ENCODE measurements at regions not wholly inside any gene's neighbourhood (a gene's known extent, or its start where the extent isn't known, plus 50 kb on each side); places are given as distances from the start of the nearest gene placed in this dataset.

- H3K27ac Mint-ChIP-seq (ENCODE audit: unreplicated experiment), result no peak overlapping the region
- no TSS peak for BruUV-seq (replicated peaks)
- H3K4me1 Mint-ChIP-seq (ENCODE audit: low read depth, unreplicated experiment), result no peaks in the 10 kb centered on the region
- intact Hi-C loops (cut with micrococcal nuclease; ENCODE audit: unreplicated experiment), result no loop called here
- no peak for TF ChIP-seq CTCF (IDR thresholded peaks at IDR 0.05; ENCODE audit: unreplicated experiment)
- CTCF ChIA-PET, result no interaction called here
- peaks cover 34% of the 10 kb centered on the region for H3K27me3 Mint-ChIP-seq (ENCODE audit: unreplicated experiment)
- no peak overlapping the region for H3K4me3 Mint-ChIP-seq (ENCODE audit: low read depth, unreplicated experiment)
- H3K36me3 Mint-ChIP-seq (ENCODE audit: insufficient read depth, unreplicated experiment), result no peaks in the 10 kb centered on the region
- H3K9me3 Mint-ChIP-seq (ENCODE audit: low read depth, unreplicated experiment), result no peaks in the 10 kb centered on the region
- DNase-seq, result no peak
Observed at GRCh38 chr2:120463527-120463926, 117.6 kb downstream of the INHBB start.

GRCh38 chr2:120463996-120464395, 118.1 kb downstream of the INHBB start:
- no peaks in the 10 kb centered on the region for H3K36me3 Mint-ChIP-seq (ENCODE audit: insufficient read depth, unreplicated experiment)
- no peak for TF ChIP-seq CTCF (IDR thresholded peaks at IDR 0.05; ENCODE audit: unreplicated experiment)
- no peak overlapping the region for H3K27ac Mint-ChIP-seq (ENCODE audit: unreplicated experiment)
- intact Hi-C loops (cut with micrococcal nuclease; ENCODE audit: unreplicated experiment), result no loop called here
- no TSS peak for BruUV-seq (replicated peaks)
- H3K4me1 Mint-ChIP-seq (ENCODE audit: low read depth, unreplicated experiment), result no peaks in the 10 kb centered on the region
- DNase-seq, result no peak
- H3K4me3 Mint-ChIP-seq (ENCODE audit: low read depth, unreplicated experiment), result no peak overlapping the region
- CTCF ChIA-PET, result no interaction called here
- no peaks in the 10 kb centered on the region for H3K9me3 Mint-ChIP-seq (ENCODE audit: low read depth, unreplicated experiment)
- H3K27me3 Mint-ChIP-seq (ENCODE audit: unreplicated experiment), result peaks cover 34% of the 10 kb centered on the region

- Mint-ChIP-seq H3K4me1 (ENCODE audit: low read depth, unreplicated experiment) (no peaks in the 10 kb centered on the region), H3K4me3 (ENCODE audit: low read depth, unreplicated experiment) (no peak overlapping the region), H3K27me3 (ENCODE audit: unreplicated experiment) (peaks cover 34% of the 10 kb centered on the region), H3K36me3 (ENCODE audit: insufficient read depth, unreplicated experiment) (no peaks in the 10 kb centered on the region), H3K9me3 (ENCODE audit: low read depth, unreplicated experiment) (no peaks in the 10 kb centered on the region), H3K27ac (ENCODE audit: unreplicated experiment) (no peak overlapping the region)
- no peak for DNase-seq
- no TSS peak for BruUV-seq (replicated peaks)
- TF ChIP-seq CTCF (IDR thresholded peaks at IDR 0.05; ENCODE audit: unreplicated experiment), result no peak
- CTCF ChIA-PET, result interaction anchor here (0.9 kb wide), 1 partner anchor 89 kb away, joined by 3 read pairs; no protein-coding TSS in a partner anchor
- intact Hi-C loops (cut with micrococcal nuclease; ENCODE audit: unreplicated experiment), result no loop called here
Observed at GRCh38 chr2:120464448-120464931, 118.6 kb downstream of the INHBB start.

GRCh38 chr2:120465012-120465700, 119.2 kb downstream of the INHBB start:
- BruUV-seq (replicated peaks), result no TSS peak
- Mint-ChIP-seq H3K9me3 (ENCODE audit: low read depth, unreplicated experiment) (no peaks in the 10 kb centered on the region), H3K27me3 (ENCODE audit: unreplicated experiment) (peaks cover 34% of the 10 kb centered on the region), H3K4me1 (ENCODE audit: low read depth, unreplicated experiment) (no peaks in the 10 kb centered on the region), H3K36me3 (ENCODE audit: insufficient read depth, unreplicated experiment) (no peaks in the 10 kb centered on the region), H3K27ac (ENCODE audit: unreplicated experiment) (no peak overlapping the region), H3K4me3 (ENCODE audit: low read depth, unreplicated experiment) (no peak overlapping the region)
- TF ChIP-seq CTCF (IDR thresholded peaks at IDR 0.05; ENCODE audit: unreplicated experiment), result no peak
- intact Hi-C loops (cut with micrococcal nuclease; ENCODE audit: unreplicated experiment), result no loop called here
- DNase-seq, result no peak
- CTCF ChIA-PET, result interaction anchor here (0.6 to 1.0 kb wide), 3 partner anchors 56 to 142 kb away, joined by 3 read pairs; no protein-coding TSS in a partner anchor

Data from Calu3 (cell line).